Panc1 (cell line): ENCODE measurements at regions not wholly inside any gene's neighbourhood (a gene's known extent, or its start where the extent isn't known, plus 50 kb on each side); places are given as distances from the start of the nearest gene placed in this dataset.

Experiments
- ATAC-seq: fragments of 200-7000 bp; cut with Tn5 transposase; 2 replicates; pipeline ENCODE4 v1.9.1; 2020; ENCODE audit warnings: mild to moderate bottlenecking, moderate library complexity
- BruUV-seq: library from RNA; stranded (reverse); fragments of 400-500 nt; replicated peaks from 2 replicates; lab custom pipeline; 2021; lab: Mats Ljungman, UMichigan
- CTCF ChIA-PET: fragments of 300-600 bp; sonication (Branson Sonifier 250); formaldehyde crosslinking; loops from one replicate; lab custom pipeline; 2022; ENCODE audit warnings: antibody characterized with exemption; lab: Charles Lee
- POLR2A ChIA-PET: fragments of 300-600 bp; sonication (Branson Sonifier 250); formaldehyde crosslinking; loops from one replicate; lab custom pipeline; 2022; ENCODE audit warnings: antibody characterized with exemption; lab: Charles Lee
- DNase-seq: peaks from one replicate; pipeline ENCODE4 v3.0.0-alpha.2; 2010; ENCODE audit warnings: low read depth, low spot score
- H3K27ac ChIP-seq: 2 replicates; pipeline ENCODE4 v1.5.1; 2011; ENCODE audit warnings: mild to moderate bottlenecking, low read length, inconsistent platforms
- H3K27me3 ChIP-seq: fragments of 200-500 bp; sonication (Bioruptor generic); 2 replicates; pipeline ENCODE4 v1.6.0; 2014; ENCODE audit warnings: low read length, inconsistent platforms; ENCODE audit not compliant: control insufficient read depth, insufficient read depth
- H3K36me3 ChIP-seq: fragments of 200-500 bp; sonication (Bioruptor generic); 2 replicates; pipeline ENCODE4 v1.5.1; 2014; ENCODE audit warnings: inconsistent platforms, mild to moderate bottlenecking, low read length, moderate library complexity; ENCODE audit not compliant: control insufficient read depth, insufficient read depth
- H3K4me1 ChIP-seq: 2 replicates; pipeline ENCODE4 v1.5.1; 2011; ENCODE audit warnings: inconsistent platforms, mild to moderate bottlenecking, low read length, moderate library complexity; ENCODE audit not compliant: control insufficient read depth, insufficient read depth
- H3K4me3 ChIP-seq, 2 experiments: 2 replicates each; pipeline ENCODE4 v1.5.1; 2011 to 2012; ENCODE audit warnings: low read depth in 2 of 2, low read length in 2 of 2, mild to moderate bottlenecking in 2 of 2, inconsistent platforms in 1 of 2, moderate library complexity in 1 of 2
- H3K9me3 ChIP-seq: fragments of 200-500 bp; sonication (Bioruptor generic); 2 replicates; pipeline ENCODE4 v1.5.1; 2014; ENCODE audit warnings: low read depth, mild to moderate bottlenecking, inconsistent platforms, low read length, moderate library complexity; ENCODE audit not compliant: control insufficient read depth, insufficient read depth
- POLR2AphosphoS5 ChIP-seq: IDR thresholded peaks from 2 replicates; pipeline ENCODE4 v1.6.1; 2012; ENCODE audit warnings: mild to moderate bottlenecking, low read depth, low read length, moderate library complexity
- SIN3A ChIP-seq: IDR thresholded peaks from 2 replicates; pipeline ENCODE4 v1.6.1; 2012; ENCODE audit warnings: low read depth, mild to moderate bottlenecking, low read length, moderate library complexity, borderline replicate concordance; ENCODE audit not compliant: insufficient read depth
- TCF7L2 ChIP-seq: IDR thresholded peaks from 2 replicates; pipeline ENCODE4 v1.6.1; 2011; ENCODE audit warnings: mild to moderate bottlenecking, low read depth, low read length, inconsistent platforms
- in situ Hi-C: cut with HindIII; loops from 2 replicates; pipeline ENCODE4 v1.10.0; 2016; ENCODE audit warnings: low sequenced_read_pairs, low pct_unique_long_range_greater_than_20kb
- intact Hi-C: fragments of 100-400 bp; cut with micrococcal nuclease; formaldehyde crosslinking; loops from one replicate; pipeline ENCODE4 v1.10.0; 2022; ENCODE audit not compliant: unreplicated experiment
- TF ChIP-seq, protein P1 (sequence below), 2 experiments: IDR thresholded peaks; 2 replicates each; pipeline ENCODE4 v1.6.1; 2011 to 2012; ENCODE audit warnings: low read depth in 2 of 2, control low read depth in 1 of 2, low read length in 1 of 2, mild to moderate bottlenecking in 1 of 2, moderate library complexity in 1 of 2; ENCODE audit not compliant: insufficient read depth in 1 of 2
- TF ChIP-seq, protein P2 (sequence below): fragments of 450-650 bp; IDR thresholded peaks from 2 replicates; pipeline ENCODE4 v1.5.1; 2017; ENCODE audit warnings: mild to moderate bottlenecking

DNA sequence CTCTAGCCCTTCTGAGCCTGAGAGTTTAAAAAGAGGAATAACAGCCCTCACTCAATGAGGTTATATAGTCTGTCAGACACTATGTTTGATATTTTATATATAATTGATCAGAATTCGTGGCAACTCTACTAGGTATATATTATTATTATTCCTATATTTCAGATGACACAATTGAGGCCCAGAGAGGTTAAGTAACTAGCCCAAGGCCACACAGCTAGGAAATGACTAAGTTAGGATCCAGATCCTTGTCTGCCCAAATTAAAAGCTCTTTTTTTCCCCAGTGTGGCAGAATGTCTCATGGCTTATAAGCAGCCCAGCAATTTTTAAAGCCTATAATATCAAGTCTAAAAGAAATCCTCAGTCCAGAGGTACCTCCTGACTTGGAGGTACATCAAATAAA, 1119.9 kb upstream of the AUTS2 start:
- intact Hi-C loops = no loop called here
- Histone ChIP-seq H3K27ac (no peak overlapping the region), H3K36me3 (no peaks in the 10 kb centered on the region), H3K4me3 (no peak overlapping the region), H3K9me3 (no peaks in the 10 kb centered on the region), H3K4me1 (no peaks in the 10 kb centered on the region), H3K27me3 (no peaks in the 10 kb centered on the region)
- ChIA-PET CTCF (no interaction called here), POLR2A (no interaction called here)
- in situ Hi-C loops = no loop called here
- DNase-seq (no peak), ATAC-seq (no peak)
- no TSS peak for BruUV-seq
- TF ChIP-seq, protein P1, sequence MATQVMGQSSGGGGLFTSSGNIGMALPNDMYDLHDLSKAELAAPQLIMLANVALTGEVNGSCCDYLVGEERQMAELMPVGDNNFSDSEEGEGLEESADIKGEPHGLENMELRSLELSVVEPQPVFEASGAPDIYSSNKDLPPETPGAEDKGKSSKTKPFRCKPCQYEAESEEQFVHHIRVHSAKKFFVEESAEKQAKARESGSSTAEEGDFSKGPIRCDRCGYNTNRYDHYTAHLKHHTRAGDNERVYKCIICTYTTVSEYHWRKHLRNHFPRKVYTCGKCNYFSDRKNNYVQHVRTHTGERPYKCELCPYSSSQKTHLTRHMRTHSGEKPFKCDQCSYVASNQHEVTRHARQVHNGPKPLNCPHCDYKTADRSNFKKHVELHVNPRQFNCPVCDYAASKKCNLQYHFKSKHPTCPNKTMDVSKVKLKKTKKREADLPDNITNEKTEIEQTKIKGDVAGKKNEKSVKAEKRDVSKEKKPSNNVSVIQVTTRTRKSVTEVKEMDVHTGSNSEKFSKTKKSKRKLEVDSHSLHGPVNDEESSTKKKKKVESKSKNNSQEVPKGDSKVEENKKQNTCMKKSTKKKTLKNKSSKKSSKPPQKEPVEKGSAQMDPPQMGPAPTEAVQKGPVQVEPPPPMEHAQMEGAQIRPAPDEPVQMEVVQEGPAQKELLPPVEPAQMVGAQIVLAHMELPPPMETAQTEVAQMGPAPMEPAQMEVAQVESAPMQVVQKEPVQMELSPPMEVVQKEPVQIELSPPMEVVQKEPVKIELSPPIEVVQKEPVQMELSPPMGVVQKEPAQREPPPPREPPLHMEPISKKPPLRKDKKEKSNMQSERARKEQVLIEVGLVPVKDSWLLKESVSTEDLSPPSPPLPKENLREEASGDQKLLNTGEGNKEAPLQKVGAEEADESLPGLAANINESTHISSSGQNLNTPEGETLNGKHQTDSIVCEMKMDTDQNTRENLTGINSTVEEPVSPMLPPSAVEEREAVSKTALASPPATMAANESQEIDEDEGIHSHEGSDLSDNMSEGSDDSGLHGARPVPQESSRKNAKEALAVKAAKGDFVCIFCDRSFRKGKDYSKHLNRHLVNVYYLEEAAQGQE (IDR thresholded peaks at IDR 0.05; ENCODE audit: insufficient read depth in 1 of 2, low read depth in 2 of 2, low read length in 1 of 2) = no peak
- TF ChIP-seq TCF7L2 (no peak), SIN3A (no peak), POLR2AphosphoS5 (no peak)
- TF ChIP-seq, protein P2, sequence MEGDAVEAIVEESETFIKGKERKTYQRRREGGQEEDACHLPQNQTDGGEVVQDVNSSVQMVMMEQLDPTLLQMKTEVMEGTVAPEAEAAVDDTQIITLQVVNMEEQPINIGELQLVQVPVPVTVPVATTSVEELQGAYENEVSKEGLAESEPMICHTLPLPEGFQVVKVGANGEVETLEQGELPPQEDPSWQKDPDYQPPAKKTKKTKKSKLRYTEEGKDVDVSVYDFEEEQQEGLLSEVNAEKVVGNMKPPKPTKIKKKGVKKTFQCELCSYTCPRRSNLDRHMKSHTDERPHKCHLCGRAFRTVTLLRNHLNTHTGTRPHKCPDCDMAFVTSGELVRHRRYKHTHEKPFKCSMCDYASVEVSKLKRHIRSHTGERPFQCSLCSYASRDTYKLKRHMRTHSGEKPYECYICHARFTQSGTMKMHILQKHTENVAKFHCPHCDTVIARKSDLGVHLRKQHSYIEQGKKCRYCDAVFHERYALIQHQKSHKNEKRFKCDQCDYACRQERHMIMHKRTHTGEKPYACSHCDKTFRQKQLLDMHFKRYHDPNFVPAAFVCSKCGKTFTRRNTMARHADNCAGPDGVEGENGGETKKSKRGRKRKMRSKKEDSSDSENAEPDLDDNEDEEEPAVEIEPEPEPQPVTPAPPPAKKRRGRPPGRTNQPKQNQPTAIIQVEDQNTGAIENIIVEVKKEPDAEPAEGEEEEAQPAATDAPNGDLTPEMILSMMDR = no peak

DNA sequence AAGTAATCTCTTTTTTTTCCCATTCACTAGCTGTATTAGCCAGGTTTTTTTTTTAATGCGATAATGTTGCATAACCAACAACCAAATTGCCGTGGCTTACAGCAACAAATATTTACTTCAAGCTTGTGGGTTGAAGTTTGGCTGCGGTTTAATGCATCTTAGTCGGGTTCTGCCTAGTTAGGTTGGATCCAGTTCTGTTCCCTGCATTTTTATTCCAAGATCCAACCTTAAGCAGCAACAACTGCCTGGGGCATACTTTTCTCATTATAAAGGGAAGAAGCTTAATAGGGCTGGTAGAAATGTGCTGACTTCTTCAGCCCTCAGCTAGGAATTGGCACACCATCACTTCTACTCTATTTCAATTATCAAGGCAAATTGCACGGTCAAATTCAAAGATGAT, 1115.5 kb upstream of the AUTS2 start:
- Histone ChIP-seq H3K27ac (no peak overlapping the region), H3K4me3 (no peak overlapping the region), H3K36me3 (no peaks in the 10 kb centered on the region), H3K4me1 (no peaks in the 10 kb centered on the region), H3K9me3 (no peaks in the 10 kb centered on the region), H3K27me3 (no peaks in the 10 kb centered on the region)
- no peak for DNase-seq
- in situ Hi-C loops = no loop called here
- no TSS peak for BruUV-seq
- ChIA-PET POLR2A (no interaction called here), CTCF (no interaction called here)
- ATAC-seq = no peak
- TF ChIP-seq POLR2AphosphoS5 (no peak), SIN3A (no peak), TCF7L2 (no peak)
- TF ChIP-seq, protein P1 (IDR thresholded peaks at IDR 0.05; ENCODE audit: insufficient read depth in 1 of 2, low read depth in 2 of 2, low read length in 1 of 2) = no peak
- TF ChIP-seq, protein P2 = no peak
- intact Hi-C loops = no loop called here
